ENCODE measurements at regions not wholly inside any gene's neighbourhood (a gene's known extent, or its start where the extent isn't known, plus 50 kb on each side); places are given as distances from the start of the nearest gene placed in this dataset.
A peak's percentile ranks its signal among the peaks of the same experiment; 100 is the strongest.
"Not testable (repeated sequence)": the region's sequence is repeated elsewhere in the genome, so short reads cannot be mapped to it uniquely, and the experiment has no call there.

DNA sequence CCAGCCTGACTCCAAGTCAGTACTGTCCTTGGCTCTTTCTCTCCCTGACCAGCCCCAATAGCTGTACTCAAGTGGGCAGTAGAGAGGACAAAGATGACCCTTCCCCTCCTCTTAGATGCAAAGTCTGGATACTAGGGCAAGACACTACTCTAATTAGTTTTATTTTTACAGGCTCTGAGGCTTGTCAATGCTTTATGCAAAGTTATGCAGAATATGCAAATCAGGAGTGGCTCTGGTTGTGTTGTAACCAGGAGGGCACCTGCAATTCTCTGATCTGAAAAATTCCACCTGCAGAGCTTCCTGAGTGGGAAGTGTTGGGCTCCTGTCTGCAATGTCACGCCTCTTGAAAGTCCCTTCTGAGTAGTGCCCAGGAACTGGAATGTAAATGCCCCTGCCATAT, 201.5 kb downstream of the RGS3 start:
- no peak for DNase-seq

DNA sequence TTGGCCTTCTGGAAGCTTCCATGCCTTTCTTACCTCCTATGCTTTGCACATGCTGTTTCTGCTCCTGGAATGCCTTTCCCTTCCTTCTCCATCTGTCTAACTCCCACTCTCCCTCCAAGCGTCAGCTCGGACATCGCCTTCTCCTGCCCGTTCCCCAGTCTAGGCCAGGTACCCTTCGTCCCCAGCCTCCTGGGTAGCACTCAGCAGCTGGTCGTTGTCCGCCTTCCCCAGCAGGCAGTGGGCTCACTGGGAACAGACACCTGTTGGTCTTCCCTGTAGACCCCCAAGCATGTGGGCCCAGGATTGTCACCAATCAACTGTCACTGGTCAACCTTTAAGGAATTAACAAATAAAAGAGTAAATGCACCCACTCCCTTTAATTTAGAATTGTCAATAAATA, 202.2 kb downstream of the RGS3 start:
- no peak for DNase-seq

DNA sequence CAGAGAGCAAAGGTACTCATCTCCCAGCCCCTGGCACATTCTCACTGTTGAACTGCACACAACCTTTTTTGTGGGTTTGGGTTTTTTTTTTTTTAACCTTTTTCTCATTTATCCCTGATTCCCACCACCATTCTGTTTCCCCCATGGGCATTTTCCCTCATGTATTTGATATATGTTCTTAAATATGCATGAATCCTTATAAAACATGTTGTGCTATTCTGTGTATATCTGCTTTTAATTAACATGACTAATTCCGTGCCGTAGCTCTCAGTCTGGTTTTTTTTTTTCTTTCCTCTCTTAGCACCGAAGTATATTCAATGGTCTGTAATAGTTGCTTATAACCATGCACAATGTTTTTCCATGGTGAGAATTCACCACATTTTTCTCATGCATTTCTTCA, 204.5 kb downstream of the RGS3 start:
- DNase-seq = no peak

DNA sequence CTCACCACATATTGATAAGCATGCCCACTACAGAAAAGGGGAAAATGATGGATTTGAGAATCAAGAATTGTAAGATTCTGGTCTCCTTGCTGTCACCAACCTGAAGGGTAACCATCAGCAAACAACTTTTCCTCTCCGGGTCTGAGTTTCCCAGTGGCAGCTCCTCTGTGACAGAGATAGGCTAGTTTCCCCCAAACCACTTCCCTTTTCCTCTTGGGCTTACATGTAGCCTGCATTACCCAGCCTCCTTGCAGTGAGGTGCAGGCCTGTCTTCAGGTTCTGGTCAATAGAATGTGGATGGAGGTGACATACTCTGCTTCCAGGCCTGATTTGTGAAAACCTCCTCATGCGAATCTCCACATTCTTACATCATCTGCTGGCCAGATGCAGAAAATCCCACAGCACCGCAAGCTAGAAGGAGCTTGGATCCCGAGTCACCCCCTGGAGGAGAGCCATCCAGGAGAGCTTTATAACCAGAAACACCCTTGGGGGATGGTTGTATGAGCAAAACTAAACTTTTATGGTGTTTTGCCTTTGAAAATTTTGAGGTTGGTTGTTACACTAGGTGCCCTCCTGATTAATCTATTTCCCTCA, 206.1 kb downstream of the RGS3 start:
- no peak for DNase-seq

DNA sequence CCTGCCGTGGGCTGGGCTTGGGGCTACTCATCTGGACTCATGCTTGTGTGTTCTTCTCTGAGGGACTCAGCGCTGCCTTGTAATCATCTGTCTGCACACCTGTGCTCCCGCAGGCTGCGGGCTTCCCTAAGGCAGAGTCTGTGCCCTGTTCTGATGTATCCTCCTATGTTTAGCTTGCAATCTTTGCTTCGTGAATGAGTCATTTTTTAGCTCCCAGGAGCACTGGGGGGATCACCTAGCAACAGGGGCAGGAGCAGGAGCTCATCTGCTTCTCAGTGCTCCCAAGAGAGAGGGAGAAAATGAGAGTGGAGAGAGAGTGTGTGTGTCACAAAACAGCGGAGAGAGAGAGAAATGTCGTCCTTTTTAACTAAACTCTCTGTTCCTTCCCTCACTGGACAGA, 202.4 kb upstream of the ZNF618 start:
- DNase-seq = no peak

DNA sequence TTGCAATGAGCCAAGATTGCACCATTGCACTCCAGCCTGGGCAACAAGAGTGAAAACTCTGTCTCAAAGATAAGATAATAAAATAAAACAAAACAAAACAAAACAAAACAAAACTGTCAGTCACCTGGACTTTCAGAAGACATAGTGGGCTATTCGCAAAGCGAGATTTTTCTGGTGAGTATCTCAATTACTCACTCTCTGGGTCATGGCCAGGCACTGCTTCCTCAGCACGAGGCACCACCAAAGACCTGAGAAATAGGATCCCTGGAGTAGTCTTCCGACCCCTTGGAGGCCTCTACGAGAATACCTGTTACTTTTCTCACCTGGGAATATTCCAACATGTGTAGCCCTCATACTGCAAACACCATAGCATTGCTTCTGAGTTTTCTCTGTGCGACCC, 201.7 kb upstream of the ZNF618 start:
- no peak for DNase-seq

DNA sequence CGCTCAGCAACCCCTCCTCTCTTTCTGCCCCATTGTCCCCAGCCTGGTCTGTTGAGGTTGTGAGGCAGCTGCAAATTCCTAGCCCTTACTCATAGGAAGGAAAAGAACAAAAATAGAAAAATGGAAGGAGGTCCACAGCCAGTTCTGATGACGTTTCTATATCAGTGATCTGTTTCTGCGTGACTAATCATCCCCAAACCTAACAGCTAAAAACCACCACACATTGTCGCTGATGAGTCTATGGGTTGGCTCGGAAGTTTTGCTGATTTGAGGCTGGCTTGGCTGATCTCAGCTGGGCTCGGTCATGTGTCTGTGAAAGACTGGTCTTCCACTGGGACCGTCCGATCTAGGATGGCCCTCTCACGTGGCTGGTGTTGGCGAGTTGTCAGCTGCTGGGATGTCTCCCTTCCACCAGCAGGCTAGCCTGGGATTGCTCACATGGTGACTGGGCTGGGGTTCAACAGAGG, 200.6 kb upstream of the ZNF618 start:
- no peak for DNase-seq

DNA sequence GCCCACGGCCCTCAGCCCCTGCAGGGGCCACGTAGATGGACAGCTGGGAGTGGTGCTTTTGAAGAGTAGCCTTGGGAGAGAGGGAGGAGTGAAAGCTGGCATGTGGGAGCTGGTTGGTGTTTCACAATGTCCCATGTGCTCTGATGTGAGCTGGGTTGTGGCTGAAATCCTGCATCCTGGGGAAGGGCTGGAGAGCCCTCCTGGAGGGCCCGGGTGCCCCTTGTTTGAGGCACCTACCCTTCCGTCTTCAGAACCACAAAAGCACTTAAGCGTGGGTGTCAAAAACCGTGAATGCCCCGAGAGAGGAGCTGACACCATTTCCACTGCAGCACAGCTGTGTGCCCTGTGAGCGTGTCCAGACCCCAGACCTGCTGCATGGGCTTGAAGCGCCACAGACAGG, 199.1 kb upstream of the ZNF618 start:
- DNase-seq = no peak

DNA sequence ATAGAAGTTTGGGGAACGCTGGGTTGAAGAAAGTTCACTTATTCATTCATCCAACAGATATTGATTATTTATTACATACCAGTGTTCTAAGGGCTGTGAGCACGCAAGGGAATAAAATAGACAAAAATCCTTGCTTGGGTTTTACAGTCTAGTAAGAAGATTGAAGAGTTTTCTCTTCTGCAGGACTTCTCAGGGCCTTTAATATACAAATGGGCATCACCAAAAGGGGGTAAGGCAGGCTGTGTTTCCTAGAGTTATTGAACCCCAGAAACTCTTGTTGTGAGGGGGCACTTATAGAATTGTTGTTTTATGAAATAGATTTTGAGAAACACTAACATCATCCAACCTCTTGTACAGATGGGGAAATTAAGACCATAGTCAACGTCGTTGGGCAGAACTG, 198.5 kb upstream of the ZNF618 start:
- no peak for DNase-seq

DNA sequence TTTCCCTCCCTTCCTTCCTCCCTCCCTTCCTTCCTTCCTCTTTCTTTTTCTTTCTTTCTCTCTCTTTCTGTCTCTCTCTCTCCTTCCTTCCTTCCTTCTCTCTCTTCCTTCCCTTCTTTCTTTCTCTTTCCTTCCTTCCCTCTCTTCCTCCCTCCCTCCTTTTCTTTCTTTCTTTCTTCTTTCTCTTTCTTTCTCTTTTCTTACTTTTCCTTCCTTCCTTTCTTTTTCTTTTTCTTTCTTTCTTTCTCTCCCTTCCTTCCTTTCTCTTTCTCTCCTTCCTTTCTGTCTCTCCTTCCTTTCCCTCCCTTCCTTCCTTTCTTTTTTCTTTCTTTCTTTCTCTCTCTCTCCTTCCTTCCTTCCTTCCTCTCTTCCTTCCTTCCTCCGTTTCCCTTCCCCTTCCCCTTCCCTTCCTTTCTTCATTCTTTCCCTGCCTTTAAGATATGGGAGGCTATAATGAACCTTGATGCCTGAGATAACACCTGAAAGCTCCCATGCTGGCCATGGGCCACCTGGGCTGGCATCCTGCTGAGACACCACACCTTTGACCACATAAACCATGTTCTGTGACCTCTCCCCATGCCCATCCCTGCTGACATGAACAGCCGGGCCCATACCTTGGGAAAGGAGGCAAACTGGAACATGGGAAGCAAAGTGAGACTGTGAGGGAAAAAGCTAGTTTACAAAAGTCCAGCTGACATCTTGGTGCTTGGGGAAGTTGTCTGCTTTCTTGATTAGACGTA, 197.8 kb upstream of the ZNF618 start:
- DNase-seq = no peak

DNA sequence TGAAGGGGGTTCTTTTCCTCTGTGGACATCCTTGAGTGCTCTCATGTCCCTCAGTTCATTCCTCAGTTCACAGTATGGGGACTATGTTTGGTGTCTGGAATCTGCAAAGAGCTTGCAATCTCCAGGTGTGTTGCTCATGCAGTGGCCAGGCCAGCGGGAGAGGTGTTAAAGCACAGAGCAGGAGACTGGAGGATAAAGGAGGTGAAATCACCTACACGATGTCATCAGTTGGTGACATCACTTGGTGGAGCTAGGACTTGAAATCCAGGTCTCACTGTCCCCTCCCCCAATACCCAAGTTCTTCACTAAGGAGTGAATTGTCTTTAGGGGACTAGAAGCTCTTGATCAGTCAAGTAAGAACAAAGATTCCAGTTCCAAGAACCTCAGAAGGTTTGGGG, 197.3 kb upstream of the ZNF618 start:
- no peak for DNase-seq

DNA sequence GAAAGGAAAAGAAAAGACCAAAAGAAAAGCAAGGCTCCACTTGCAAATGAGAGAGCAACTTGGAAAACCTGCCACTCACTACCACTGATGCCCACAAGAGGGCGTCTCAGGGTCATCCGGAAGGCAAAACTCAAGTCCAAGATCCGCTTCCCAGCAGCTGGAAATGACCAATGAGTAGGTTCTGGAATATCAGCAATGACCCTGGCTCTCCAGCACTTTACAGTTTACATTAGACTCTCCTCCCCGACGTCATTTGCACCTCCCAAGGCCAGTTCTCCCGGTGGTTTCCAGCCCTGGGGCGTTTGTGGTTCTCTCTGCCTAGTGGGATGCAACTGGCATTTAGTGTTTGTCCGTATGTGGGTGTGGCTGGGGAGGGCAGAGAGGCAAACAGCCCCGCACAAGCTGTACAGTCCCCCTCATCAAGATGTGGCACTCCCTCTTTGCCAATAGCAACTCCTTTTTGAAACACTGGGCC, 193.8 kb upstream of the ZNF618 start:
- DNase-seq = peak; percentile 33

DNA sequence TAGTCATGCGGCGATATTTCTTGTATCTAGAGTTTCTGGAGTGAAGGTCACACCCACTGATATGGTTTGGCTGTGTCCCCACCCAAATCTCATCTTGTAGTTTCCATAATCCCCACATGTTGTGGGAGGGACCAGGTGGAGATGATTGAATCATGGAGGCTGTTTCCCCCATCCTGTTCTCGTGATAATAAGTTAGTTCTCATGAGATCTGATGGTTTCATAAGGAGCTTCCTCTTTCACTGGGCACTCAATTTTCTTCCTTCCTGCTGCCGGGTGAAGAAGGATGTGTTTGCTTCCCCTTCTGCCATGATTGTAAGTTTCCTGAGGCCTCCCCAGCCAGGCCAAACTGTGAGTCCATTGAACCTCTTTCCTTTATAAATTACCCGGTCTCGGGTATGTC, 190.5 kb upstream of the ZNF618 start:
- DNase-seq = not testable (repeated sequence)

DNA sequence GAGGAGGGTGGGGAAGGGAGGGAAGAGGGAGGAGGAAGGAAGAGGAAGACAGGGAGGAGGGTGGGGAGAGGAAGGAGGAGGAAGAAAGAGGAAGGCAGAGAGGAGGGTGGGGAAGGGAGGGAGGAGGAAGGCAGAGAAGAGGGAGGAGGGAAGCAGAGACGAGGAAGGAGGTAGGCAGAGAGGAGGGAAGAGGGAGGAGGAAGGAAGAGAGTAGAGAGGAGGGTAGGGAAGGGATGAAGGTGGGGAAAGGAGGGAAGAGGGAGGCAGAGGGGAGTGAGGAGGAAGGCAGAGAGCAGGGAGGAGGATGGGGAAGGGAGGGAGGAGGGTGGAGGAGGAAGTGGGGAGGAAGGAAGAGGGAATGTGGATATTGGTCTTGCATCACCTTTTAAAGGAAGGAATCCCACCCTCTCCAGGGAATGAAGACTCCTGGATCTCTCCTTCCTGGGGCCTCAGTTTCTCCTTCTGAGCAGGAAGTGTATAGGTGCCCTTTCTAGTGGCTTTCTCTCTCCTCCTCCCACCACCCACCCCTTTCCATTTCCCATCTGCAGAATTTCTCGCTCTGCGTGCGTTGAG, 188.9 kb upstream of the ZNF618 start:
- no peak for DNase-seq

DNA sequence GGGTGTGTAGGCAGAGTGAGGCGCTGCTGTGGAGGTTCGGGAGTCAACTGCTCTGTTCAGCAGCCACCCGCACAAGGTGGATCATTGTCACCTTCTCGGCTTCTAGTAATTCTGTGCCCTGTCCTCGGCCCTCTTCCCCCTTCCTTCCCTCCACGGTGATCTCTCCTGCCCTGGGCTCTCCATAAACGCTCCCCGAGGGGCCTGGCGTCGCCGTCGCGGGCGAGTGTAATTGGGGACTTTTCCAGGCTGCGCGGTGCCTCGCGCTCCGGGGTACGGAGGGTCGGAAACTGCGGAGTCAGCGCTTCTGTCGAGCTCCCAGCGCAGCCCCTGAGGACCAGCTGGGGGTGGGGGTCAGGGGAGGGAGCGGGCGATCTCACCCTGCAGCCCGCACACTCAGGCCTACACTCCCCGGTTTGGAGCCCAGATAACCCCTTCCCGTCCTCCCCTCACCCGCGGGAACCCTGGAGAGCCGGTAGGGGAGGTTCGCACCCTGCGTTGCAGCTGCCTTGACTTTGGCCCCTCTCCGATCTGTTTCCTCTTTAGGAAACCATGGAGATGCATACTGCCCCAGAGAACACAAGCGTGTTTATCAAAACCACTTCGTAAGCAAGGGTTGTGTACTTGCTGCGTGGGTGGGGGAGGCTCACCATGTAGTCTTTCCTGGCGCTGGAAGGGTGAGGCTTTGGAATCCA, 188.3 kb upstream of the ZNF618 start:
- DNase-seq = no peak

DNA sequence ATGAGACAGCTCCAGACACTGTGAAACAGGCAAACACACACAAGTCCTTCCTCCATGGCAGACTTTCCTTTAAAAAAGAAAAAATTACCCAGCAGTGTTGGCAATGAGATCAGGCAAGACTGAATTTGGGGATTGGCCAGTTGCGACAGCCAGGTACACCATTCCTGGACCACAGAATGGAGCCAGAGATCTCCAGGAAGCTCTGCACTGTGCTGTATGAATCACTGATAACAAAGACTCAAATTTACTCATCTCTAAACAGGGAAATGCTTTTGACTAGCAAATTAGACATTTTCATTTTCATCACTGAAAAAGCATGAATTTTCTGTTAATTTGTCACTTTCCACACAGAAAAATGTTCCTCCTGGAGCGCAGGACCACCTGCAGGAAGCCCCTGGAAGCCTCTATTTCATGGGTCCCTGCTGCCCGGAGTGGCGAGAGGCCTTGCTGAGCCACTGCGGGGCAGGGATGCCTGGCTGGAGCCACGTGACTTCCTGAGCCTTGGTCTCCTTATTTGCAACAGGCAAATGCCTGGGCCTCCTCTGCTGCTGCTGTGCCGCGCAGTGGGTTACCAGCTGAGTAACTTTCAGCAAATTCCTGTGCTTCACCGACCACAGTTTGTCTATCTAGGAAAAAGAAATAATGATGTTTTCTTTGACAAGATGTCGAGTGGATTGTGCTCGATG, 185.9 kb upstream of the ZNF618 start:
- DNase-seq = no peak

DNA sequence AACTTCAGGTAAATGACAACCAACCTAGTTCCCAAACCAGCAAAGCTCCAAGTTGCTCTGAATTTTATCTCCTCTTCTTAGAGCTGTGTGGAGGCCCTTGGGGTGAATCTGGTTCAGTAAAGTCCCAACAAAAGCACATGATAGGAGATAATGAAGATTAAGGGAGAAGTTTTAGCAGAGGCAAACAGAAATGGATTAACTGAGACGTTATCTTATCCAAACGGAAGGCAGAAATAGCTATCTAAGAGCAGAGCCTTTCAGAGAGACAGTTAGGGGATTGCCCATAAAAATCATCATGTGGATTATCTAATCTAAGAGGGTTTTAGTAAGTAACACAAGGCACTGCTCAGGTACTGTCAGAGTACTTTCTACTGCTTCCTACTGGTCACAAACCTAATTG, 183.9 kb upstream of the ZNF618 start:
- no peak for DNase-seq

DNA sequence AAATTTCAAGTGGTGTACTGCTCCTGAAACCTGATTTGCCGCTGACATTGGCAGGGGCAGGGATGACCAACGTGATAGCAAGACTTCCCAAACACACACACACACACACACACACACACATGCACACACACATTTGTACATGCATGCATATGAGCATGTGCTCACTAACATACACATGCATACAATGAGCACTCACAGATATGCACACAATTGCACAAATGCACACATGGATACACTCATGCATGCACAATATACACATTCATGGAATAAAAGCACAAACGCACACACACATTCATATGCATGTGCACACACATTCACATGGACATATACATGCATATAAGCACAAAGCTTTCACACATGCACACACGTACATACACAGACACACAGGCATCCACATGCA, 181.2 kb upstream of the ZNF618 start:
- no peak for DNase-seq

DNA sequence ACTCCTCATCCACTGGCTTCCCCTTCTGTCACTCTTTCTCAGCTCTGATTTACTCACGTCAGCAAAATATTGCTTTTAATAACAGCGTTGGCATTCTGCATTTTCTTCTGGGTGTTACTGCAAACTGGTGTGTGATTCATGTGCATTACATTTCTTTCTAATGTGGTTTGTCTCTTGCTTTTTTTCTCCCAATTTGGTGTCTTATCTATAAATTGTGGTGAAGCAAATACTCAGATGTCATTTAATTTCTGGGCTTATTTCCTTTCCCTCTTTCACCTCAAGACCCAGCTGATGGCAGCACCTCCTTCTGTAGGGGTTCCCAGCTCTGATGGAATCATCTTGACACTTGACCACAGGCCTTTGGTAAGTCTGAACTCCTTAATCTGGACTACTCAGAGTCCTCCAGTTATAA, 180.7 kb upstream of the ZNF618 start:
- no peak for DNase-seq

DNA sequence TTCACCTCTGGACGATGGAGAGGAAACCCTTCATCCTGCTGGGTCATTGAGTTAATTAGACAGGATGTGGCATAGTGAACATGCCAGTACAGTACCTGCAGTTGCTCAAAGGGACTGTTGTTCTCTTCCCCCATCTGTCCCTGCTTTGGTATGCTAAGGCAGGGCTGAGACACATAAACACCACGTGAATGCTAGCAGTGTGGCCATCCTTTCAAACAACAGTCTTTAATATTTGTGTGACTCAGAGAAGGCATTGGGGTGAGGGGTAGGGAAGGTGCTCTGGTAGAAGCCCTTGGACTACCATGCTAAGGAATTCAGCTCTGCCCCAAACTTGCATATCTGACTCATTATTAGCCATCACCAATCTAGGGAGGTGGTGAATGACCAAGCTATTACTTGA, 180.2 kb upstream of the ZNF618 start:
- no peak for DNase-seq

DNA sequence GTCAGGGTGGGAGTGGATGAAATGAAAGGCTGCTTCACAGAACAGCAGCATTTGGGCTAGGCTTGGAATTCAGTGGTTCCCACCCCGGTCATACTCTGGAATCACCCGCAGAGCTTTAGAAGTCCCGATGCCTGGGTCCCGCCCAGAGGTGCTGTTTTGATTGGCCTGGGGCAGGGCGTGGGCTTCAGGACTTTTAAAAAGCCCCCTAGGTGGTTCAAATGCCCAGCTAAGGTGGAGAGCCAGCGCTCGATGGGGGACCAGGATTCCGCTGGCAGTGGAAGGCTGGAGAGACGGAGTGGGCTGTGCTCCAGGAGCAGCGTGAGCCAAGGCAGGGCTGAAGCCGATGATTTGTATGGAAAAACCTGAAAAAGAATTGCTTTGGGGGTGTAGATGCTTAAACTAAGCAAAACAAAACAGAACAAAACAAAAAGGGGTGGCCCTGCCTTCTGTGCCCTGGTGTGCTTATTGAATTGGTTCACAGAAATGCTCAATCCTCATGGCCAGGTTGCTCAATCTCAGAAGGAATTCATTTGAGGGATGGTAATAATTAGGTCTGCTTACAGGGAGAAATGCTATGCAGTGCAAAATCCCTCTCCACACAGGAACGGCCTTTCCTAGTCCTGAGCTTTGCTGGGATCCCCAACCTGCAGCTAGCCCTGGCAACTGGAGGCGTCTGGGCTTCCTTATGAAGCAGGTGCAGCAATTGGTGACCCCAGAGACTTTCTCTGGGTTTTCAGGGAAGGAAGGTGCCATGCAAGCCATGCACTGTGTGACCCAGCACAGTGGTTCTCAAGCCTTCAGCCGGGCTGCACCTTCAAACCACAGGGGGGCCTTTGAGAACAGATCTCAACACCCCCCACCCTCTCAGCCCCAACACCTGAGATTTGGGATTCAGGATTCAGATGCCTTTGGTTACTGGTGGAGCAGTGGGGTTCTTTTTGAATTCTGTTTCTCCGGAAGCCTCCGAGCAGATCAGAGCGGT, 174.0 kb upstream of the ZNF618 start:
- no peak for DNase-seq
